SK-N-SH (cell line): ENCODE measurements at regions not wholly inside any gene's neighbourhood (a gene's known extent, or its start where the extent isn't known, plus 50 kb on each side); places are given as distances from the start of the nearest gene placed in this dataset.

ENCODE experiments used
- CTCF ChIA-PET: fragments of 300-600, 350-600 bp; formaldehyde crosslinking; extraction: SDS; loops from one replicate; lab custom pipeline; 2021; lab: Yijun Ruan, JAX
- POLR2A ChIA-PET: fragments of 350-600 bp; sonication (Branson Sonifier 250); formaldehyde crosslinking; extraction: SDS; loops from one replicate; lab custom pipeline; 2020; ENCODE audit warnings: antibody characterized with exemption, inconsistent platforms; lab: Yijun Ruan, JAX
- DNase-seq: peaks from one replicate; pipeline ENCODE4 v3.0.0; 2012
- H2AFZ ChIP-seq: fragments of 200-600 bp; sonication (generic); 2 replicates; pipeline ENCODE4 v1.8.1; 2016; ENCODE audit warnings: antibody characterized with exemption, mild to moderate bottlenecking, low read depth
- H3F3A ChIP-seq: fragments of 200-600 bp; sonication (generic); replicated peaks from 2 replicates; pipeline ENCODE3; 2016; ENCODE audit warnings: antibody characterized with exemption, mild to moderate bottlenecking; ENCODE audit not compliant: insufficient read depth
- H3K27ac ChIP-seq, 2 experiments: fragments of 200-500 bp in 1 of 2; fragments of 200-600 bp in 1 of 2; sonication (Bioruptor generic) in 1 of 2; sonication (generic), shearing (Covaris generic) in 1 of 2; 2 replicates each; pipeline versions ENCODE4 v1.5.1 to v1.6.1; 2014 to 2016; ENCODE audit warnings: low read depth in 2 of 2, inconsistent platforms in 1 of 2, low read length in 1 of 2, mild to moderate bottlenecking in 1 of 2, mixed read lengths in 1 of 2
- H3K27me3 ChIP-seq: fragments of 200-600 bp; sonication (generic), shearing (Covaris generic); 2 replicates; pipeline ENCODE4 v1.6.1; 2016; ENCODE audit warnings: mixed run types; ENCODE audit not compliant: insufficient read depth
- H3K36me3 ChIP-seq, 2 experiments: fragments of 200-500 bp in 1 of 2; fragments of 200-600 bp in 1 of 2; sonication (Bioruptor generic) in 1 of 2; sonication (generic) in 1 of 2; replicated peaks in 1 of 2; 2 replicates each; pipeline versions ENCODE3 to v1.5.1; 2014 to 2016; ENCODE audit warnings: low read length in 1 of 2, mild to moderate bottlenecking in 1 of 2; ENCODE audit not compliant: insufficient read depth in 2 of 2, control insufficient read depth in 1 of 2
- H3K4me1 ChIP-seq, 2 experiments: fragments of 200-500 bp in 1 of 2; fragments of 200-600 bp in 1 of 2; sonication (Bioruptor generic) in 1 of 2; sonication (generic), shearing (Covaris generic) in 1 of 2; 2 replicates each; pipeline versions ENCODE4 v1.5.1 to v1.6.1; 2014 to 2016; ENCODE audit warnings: low read depth in 1 of 2, low read length in 1 of 2, mixed run types in 1 of 2; ENCODE audit not compliant: insufficient read depth in 2 of 2, control insufficient read depth in 1 of 2
- H3K4me2 ChIP-seq: fragments of 200-600 bp; sonication (generic), shearing (Covaris generic); 2 replicates; pipeline ENCODE4 v1.6.1; 2017; ENCODE audit warnings: mixed run types
- H3K4me3 ChIP-seq, 2 experiments: fragments of 200-500 bp in 1 of 2; fragments of 200-600 bp in 1 of 2; sonication (Bioruptor generic) in 1 of 2; sonication (generic), shearing (Covaris generic) in 1 of 2; 2 replicates each; pipeline versions ENCODE4 v1.5.1 to v1.8.1; 2014 to 2016; ENCODE audit warnings: low read depth in 2 of 2, inconsistent platforms in 1 of 2, low read length in 1 of 2, mild to moderate bottlenecking in 1 of 2, mixed read lengths in 1 of 2, moderate library complexity in 1 of 2
- H3K79me2 ChIP-seq: fragments of 200-600 bp; sonication (generic); 2 replicates; pipeline ENCODE4 v1.8.1; 2017; ENCODE audit warnings: mild to moderate bottlenecking; ENCODE audit not compliant: insufficient read depth
- H3K9ac ChIP-seq: fragments of 200-600 bp; sonication (generic); 2 replicates; pipeline ENCODE4 v1.6.1; 2017; ENCODE audit warnings: mixed run types
- H3K9me2 ChIP-seq: fragments of 200-600 bp; sonication (generic); 2 replicates; pipeline ENCODE4 v1.6.1; 2017; ENCODE audit warnings: mixed run types
- H3K9me3 ChIP-seq: fragments of 200-600 bp; sonication (generic); 2 replicates; pipeline ENCODE4 v1.6.1; 2017; ENCODE audit warnings: mixed run types, mild to moderate bottlenecking, moderate library complexity
- H4K20me1 ChIP-seq: fragments of 200-600 bp; sonication (generic); 2 replicates; pipeline ENCODE4 v1.6.1; 2017; ENCODE audit warnings: mild to moderate bottlenecking, mixed run types; ENCODE audit not compliant: insufficient read depth
- CHD2 ChIP-seq: fragments of 150-350 bp; IDR thresholded peaks from 2 replicates; pipeline ENCODE4 v1.6.1; 2018; ENCODE audit warnings: low read length; ENCODE audit not compliant: partially characterized antibody
- ELF1 ChIP-seq: IDR thresholded peaks from 2 replicates; pipeline ENCODE4 v1.4.0; 2012
- EP300 ChIP-seq, 2 experiments: IDR thresholded peaks; 2 replicates each; pipeline versions ENCODE4 v1.4.0 to v1.6.1; 2012; ENCODE audit warnings: borderline replicate concordance in 1 of 2, low read depth in 1 of 2, low read length in 1 of 2
- FOSL2 ChIP-seq: IDR thresholded peaks from 2 replicates; pipeline ENCODE4 v1.4.0; 2012; ENCODE audit warnings: low read depth, mild to moderate bottlenecking, moderate library complexity, borderline replicate concordance
- FOXM1 ChIP-seq: IDR thresholded peaks from 2 replicates; pipeline ENCODE4 v1.4.0; 2012; ENCODE audit warnings: low read depth, mild to moderate bottlenecking
- GATA2 ChIP-seq: sonication (generic); formaldehyde crosslinking; IDR thresholded peaks from 2 replicates; pipeline ENCODE4 v1.5.0; 2020; ENCODE audit warnings: mild to moderate bottlenecking, missing genetic modification reagents
- JUND ChIP-seq: IDR thresholded peaks from 2 replicates; pipeline ENCODE4 v1.4.0; 2012
- MAX ChIP-seq: IDR thresholded peaks from 2 replicates; pipeline ENCODE4 v1.4.0; 2012; ENCODE audit warnings: low read depth
- MEF2A ChIP-seq: IDR thresholded peaks from 2 replicates; pipeline ENCODE4 v1.4.0; 2012; ENCODE audit warnings: low read depth, borderline replicate concordance
- MXI1 ChIP-seq: IDR thresholded peaks from 2 replicates; pipeline ENCODE4 v1.6.1; 2012; ENCODE audit warnings: mild to moderate bottlenecking, low read depth, low read length, improper control_type of control experiment
- NRF1 ChIP-seq: IDR thresholded peaks from 2 replicates; pipeline ENCODE4 v1.6.1; 2012; ENCODE audit warnings: low read depth, mild to moderate bottlenecking, low read length
- PBX3 ChIP-seq: IDR thresholded peaks from 2 replicates; pipeline ENCODE4; 2012
- POLR2AphosphoS5 ChIP-seq: IDR thresholded peaks from 2 replicates; pipeline ENCODE4 v1.6.1; 2012; ENCODE audit warnings: low read depth, low read length
- RAD21 ChIP-seq: IDR thresholded peaks from 2 replicates; pipeline ENCODE4 v1.6.1; 2012; ENCODE audit warnings: mild to moderate bottlenecking, low read length
- RCOR1 ChIP-seq: fragments of 150-350 bp; IDR thresholded peaks from 2 replicates; pipeline ENCODE4 v1.6.1; 2017; ENCODE audit warnings: antibody characterized with exemption, low read length
- RXRA ChIP-seq: IDR thresholded peaks from 2 replicates; pipeline ENCODE4 v1.4.0; 2012; ENCODE audit warnings: low read depth, mild to moderate bottlenecking, borderline replicate concordance
- SIN3A ChIP-seq: IDR thresholded peaks from 2 replicates; pipeline ENCODE4 v1.6.1; 2012; ENCODE audit warnings: low read depth, mild to moderate bottlenecking, low read length, moderate library complexity, borderline replicate concordance
- SMC3 ChIP-seq: IDR thresholded peaks from 2 replicates; pipeline ENCODE4 v1.6.1; 2012; ENCODE audit warnings: low read depth, low read length, improper control_type of control experiment
- TCF12 ChIP-seq: IDR thresholded peaks from 2 replicates; pipeline ENCODE4 v1.4.0; 2012
- TEAD4 ChIP-seq: IDR thresholded peaks from 2 replicates; pipeline ENCODE4 v1.4.0; 2012; ENCODE audit warnings: mild to moderate bottlenecking, borderline replicate concordance; ENCODE audit not compliant: insufficient read depth
- USF1 ChIP-seq: IDR thresholded peaks from 2 replicates; pipeline ENCODE4 v1.4.0; 2012; ENCODE audit warnings: low read depth, borderline replicate concordance
- USF2 ChIP-seq: fragments of 150-350 bp; IDR thresholded peaks from 2 replicates; pipeline ENCODE4 v1.6.1; 2017; ENCODE audit warnings: antibody characterized with exemption, low read length, low read depth, borderline replicate concordance
- WGBS: methylation state at CpG from one replicate; pipeline ENCODE4 v1.1.6; 2017; ENCODE audit warnings: low lambda C conversion rate; 5-methylcytosine and 5-hydroxymethylcytosine counted together

GRCh38 chr20:39857187-39857586 lies 831.8 kb downstream of the MAFB start:
- CTCF ChIA-PET, result no interaction called here

GRCh38 chr20:39855799-39856198 lies 833.2 kb downstream of the MAFB start:
- ChIA-PET POLR2A (no interaction called here), CTCF (interaction anchor here (1.9 kb wide), 1 partner anchor 18 kb away, joined by 5 read pairs; no protein-coding TSS in a partner anchor)
- DNase-seq, result no peak
- no peak for TF ChIP-seq POLR2AphosphoS5
- no peak for TF ChIP-seq SIN3A
- no peak for TF ChIP-seq RCOR1
- no peak for TF ChIP-seq ELF1
- TF ChIP-seq RAD21, result no peak
- no peak for TF ChIP-seq TEAD4
- TF ChIP-seq MAX, result no peak
- peak; percentile 45 for TF ChIP-seq JUND
- TF ChIP-seq RXRA, result no peak
- no peak for TF ChIP-seq USF1
- peak; percentile 53; the same call in 1 of the 2 replicates for TF ChIP-seq FOSL2
- no peaks in the 10 kb centered on the region for H3F3A ChIP-seq
- no peaks in the 10 kb centered on the region for H3K27me3 ChIP-seq
- H3K4me2 ChIP-seq, result no peak overlapping the region
- H3K4me3 ChIP-seq, result no peak overlapping the region
- no peaks in the 10 kb centered on the region for H4K20me1 ChIP-seq
- peak overlapping the region in 1 of 2 experiments; percentile 40; a peak in 2 of 4 replicates for H3K27ac ChIP-seq
- no peaks in the 10 kb centered on the region for H3K36me3 ChIP-seq
- peaks cover 10 to 40% of the 10 kb centered on the region in 2 experiments for H3K4me1 ChIP-seq
- no peak overlapping the region for H3K9ac ChIP-seq
- 31% methylated on average over 3 of the region's 3 CpGs for WGBS
- no peaks in the 10 kb centered on the region for H3K9me2 ChIP-seq
- no peak overlapping the region for H2AFZ ChIP-seq
- H3K9me3 ChIP-seq, result no peaks in the 10 kb centered on the region
- no peaks in the 10 kb centered on the region for H3K79me2 ChIP-seq

More at GRCh38 chr20:39857187-39857586, 831.8 kb downstream of the MAFB start:
- H3K4me3 ChIP-seq, result no peak overlapping the region
- H3K9me2 ChIP-seq, result no peaks in the 10 kb centered on the region
- no peaks in the 10 kb centered on the region for H3F3A ChIP-seq
- no peaks in the 10 kb centered on the region for H3K27me3 ChIP-seq
- H3K27ac ChIP-seq, result no peak overlapping the region; a peak in 1 of 4 replicates
- peaks cover 0 to 30% of the 10 kb centered on the region in 2 experiments; a peak in 2 of 4 replicates for H3K4me1 ChIP-seq
- no peak overlapping the region for H3K9ac ChIP-seq
- POLR2A ChIA-PET, result no interaction called here
- 37% methylated on average over 1 of the region's 1 CpG for WGBS
- no peak overlapping the region for H2AFZ ChIP-seq
- H3K9me3 ChIP-seq, result no peaks in the 10 kb centered on the region
- H4K20me1 ChIP-seq, result no peaks in the 10 kb centered on the region
- no peaks in the 10 kb centered on the region for H3K79me2 ChIP-seq
- TF ChIP-seq TCF12 (no peak), TEAD4 (no peak), EP300 (IDR thresholded peaks at IDR 0.05; ENCODE audit: borderline replicate concordance in 1 of 2, low read depth in 1 of 2, low read length in 1 of 2) (no peak), FOXM1 (no peak), NRF1 (no peak), GATA2 (CRISPR knock-in tag) (no peak), USF2 (no peak), RAD21 (no peak), SMC3 (no peak), MXI1 (no peak), MEF2A (no peak), ELF1 (no peak), PBX3 (no peak), USF1 (no peak), CHD2 (no peak), FOSL2 (no peak)
- no peak overlapping the region for H3K4me2 ChIP-seq
- DNase-seq, result no peak
- no peaks in the 10 kb centered on the region for H3K36me3 ChIP-seq
